ENCODE measurements at regions not wholly inside any gene's neighbourhood (a gene's known extent, or its start where the extent isn't known, plus 50 kb on each side); places are given as distances from the start of the nearest gene placed in this dataset.

GRCh38 chr15:93865586-93865985 is 365.8 kb upstream of the MCTP2 start:
- DNase-seq = no peak

- DNase-seq = no peak
These were observed 368.6 kb upstream of the MCTP2 start for GRCh38 chr15:93862791-93863190.

- DNase-seq = no peak
These were observed 369.2 kb upstream of the MCTP2 start for GRCh38 chr15:93861956-93862741.

GRCh38 chr15:93861413-93861812 is 369.9 kb upstream of the MCTP2 start:
- DNase-seq = no peak

GRCh38 chr15:93860701-93861100 is 370.7 kb upstream of the MCTP2 start:
- DNase-seq = no peak

GRCh38 chr15:93859176-93859575 is 372.2 kb upstream of the MCTP2 start:
- DNase-seq = no peak

GRCh38 chr15:93855181-93855826 is 376.1 kb upstream of the MCTP2 start:
- DNase-seq = no peak

GRCh38 chr15:93854088-93854487 is 377.3 kb upstream of the MCTP2 start:
- no peak for DNase-seq

GRCh38 chr15:93852761-93853160 is 378.6 kb upstream of the MCTP2 start:
- no peak for DNase-seq

- DNase-seq = no peak
These were observed 382.9 kb upstream of the MCTP2 start for GRCh38 chr15:93848490-93848889.

- no peak for DNase-seq
These were observed 383.3 kb upstream of the MCTP2 start for GRCh38 chr15:93848076-93848475.

GRCh38 chr15:93846148-93846547 is 385.2 kb upstream of the MCTP2 start:
- no peak for DNase-seq

- no peak for DNase-seq
These were observed 393.9 kb upstream of the MCTP2 start for GRCh38 chr15:93837450-93837849.

GRCh38 chr15:93835344-93835743 is 396.0 kb upstream of the MCTP2 start:
- no peak for DNase-seq

- no peak for DNase-seq
These were observed 399.7 kb upstream of the MCTP2 start for GRCh38 chr15:93831641-93832040.

- no peak for DNase-seq
These were observed 400.9 kb upstream of the MCTP2 start for GRCh38 chr15:93830221-93831080.

GRCh38 chr15:93829115-93829870 is 402.1 kb upstream of the MCTP2 start:
- DNase-seq = no peak

GRCh38 chr15:93826790-93827189 is 404.6 kb upstream of the MCTP2 start:
- no peak for DNase-seq

GRCh38 chr15:93826293-93826692 is 405.1 kb upstream of the MCTP2 start:
- DNase-seq = no peak

- DNase-seq = no peak
These were observed 405.7 kb upstream of the MCTP2 start for GRCh38 chr15:93825682-93826081.

GRCh38 chr15:93823971-93824913 is 407.1 kb upstream of the MCTP2 start:
- no peak for DNase-seq

All from right kidney (tissue), 1 donor.